ENCODE measurements at regions not wholly inside any gene's neighbourhood (a gene's known extent, or its start where the extent isn't known, plus 50 kb on each side); places are given as distances from the start of the nearest gene placed in this dataset.

DNA sequence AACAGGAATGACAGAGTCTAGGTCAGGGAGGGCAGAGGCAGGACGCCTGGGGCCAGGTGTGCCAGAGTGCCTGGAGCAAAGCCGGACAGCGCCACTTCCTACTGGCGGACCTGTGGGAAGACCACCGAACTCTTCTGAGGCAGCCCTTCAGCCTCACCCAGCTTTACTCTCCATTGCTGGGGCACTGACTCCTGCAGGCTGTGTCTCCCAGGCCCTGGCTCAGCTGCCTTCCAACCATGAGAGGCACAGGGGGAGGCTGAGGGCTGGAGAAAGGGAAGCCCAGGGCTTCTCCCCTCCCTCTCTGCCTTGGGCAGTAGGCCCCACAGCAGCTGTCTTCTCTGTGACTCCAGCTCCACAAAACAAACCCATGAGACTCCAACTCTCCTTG lies 139.6 kb upstream of the UNC5B start:
- DNase-seq, result no peak

DNA sequence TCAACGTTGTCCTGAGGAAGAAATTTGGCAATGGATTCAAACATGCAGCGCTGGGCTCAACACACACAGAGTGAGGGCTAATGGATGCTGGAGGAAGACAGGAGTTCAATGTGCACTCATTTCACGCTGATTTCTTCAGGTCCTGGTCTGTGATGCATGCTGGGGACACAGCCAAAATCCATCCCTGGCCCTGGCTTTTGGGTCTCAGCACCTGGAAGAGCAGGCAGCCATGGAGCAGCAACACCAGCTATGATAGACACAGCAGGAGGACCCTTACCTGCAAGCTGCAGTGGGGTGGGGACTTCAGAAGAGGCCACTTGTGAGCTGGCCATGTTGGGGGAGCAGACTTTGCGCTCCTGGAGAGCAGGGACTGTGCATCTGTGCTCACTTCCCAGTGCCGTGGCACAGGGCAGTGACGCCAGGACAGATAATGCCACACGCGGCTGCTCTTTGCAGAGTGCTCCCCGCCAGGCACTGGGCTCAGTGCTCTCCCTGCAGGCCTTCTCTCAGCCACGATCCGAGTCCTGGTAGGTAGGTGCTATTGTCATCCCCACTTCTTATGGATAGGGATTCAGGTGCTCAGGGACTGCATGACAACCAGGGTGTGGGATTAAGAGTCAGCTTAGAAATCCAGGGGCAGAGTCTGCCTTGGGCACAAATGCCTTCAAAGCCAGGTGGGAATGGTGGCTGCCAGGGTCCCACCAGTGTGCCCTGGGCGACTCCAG lies 138.8 kb upstream of the UNC5B start:
- DNase-seq, result no peak

DNA sequence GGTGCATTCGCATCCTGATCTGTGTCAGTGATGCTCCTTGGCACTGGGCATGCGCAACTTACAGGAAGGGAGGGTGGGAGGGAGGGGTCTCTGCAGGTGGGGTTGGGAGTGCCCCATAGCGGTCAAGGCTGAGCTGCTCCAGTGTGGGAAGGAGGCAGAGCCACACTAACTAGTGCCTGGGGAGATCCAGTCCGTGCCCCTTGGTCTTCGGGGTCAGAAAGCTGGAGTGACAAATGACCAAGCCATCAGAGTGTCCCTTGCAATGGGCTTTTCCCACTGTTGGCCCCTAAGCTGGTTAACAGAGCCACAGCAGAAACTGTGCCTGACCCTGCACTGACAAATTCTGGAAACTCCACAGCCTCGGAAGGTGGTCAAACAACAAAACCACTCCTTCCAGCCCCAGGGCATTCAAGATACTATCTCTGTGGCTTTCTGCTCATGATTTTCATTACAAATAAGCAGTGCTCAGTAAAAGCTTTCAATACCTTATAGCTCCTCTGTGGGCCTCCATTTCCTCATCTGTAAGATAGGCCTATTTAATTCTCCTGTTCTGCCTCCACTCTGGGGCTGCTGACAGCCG lies 138.1 kb upstream of the UNC5B start:
- DNase-seq, result no peak

DNA sequence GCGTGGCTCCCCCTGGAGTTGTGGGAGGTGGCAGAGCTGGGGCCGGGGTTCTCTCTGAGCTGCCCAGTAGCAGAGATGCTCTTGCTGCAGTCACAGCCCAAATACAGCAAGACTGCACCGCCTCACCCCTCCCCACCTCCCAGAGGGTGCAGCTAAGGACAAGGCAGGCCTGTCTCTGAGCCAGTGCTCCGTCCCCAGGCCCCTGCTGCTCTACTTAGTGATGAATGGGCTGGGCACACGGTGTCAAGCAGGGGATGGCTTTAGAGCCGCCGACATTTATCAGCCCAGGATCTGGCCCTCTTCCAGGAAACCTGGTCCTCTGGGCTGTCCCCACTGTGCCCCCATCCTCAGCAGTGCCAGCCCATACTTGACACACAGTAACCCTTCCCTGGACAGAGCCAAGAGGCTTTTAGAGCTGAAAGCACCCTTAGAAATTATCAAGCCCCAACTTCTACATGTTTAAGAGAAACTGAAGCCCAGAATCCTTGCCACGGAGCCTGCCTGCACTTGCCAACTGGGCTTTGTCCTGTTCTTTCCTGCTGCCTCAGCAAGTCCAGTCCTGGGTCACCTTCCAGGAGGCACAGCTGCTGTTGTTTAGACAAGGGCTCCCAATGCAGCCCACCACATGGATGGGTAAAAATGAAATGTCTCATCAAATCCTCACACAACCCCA lies 137.1 kb upstream of the UNC5B start:
- DNase-seq, result no peak

DNA sequence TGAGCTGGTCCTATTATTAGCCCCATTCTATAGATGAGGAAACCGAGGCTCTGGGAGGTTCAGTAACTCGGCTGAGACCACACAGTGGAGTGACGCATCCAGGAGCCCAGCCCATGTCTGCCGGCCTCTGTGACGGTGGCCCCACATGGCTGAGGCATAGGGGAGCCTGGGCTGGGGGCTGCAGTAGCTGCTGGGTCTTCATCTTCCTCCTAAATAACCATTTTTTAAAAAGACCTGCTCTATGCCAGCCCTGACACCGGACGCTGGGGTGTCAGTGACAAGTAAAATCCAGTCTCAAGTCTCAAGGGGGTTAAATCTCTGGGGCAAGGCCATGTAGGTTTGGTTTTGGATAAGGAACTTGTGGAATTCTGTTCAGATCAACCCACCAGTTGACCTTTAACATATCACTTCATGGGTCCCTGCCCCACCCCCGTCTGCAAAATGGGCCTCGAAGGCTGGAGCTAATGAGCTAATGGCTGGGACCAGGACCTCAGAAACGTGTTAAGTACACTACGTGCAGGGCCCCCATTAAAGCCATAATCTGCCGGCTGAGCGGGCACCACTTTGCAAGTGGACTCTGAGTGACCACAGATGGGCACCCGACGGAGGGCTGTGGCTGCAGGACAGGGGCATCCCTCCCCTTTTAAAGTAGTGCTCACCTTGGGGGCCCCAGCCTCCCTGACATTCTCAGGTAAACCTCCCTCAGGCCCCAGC lies 136.5 kb upstream of the UNC5B start:
- no peak for DNase-seq

DNA sequence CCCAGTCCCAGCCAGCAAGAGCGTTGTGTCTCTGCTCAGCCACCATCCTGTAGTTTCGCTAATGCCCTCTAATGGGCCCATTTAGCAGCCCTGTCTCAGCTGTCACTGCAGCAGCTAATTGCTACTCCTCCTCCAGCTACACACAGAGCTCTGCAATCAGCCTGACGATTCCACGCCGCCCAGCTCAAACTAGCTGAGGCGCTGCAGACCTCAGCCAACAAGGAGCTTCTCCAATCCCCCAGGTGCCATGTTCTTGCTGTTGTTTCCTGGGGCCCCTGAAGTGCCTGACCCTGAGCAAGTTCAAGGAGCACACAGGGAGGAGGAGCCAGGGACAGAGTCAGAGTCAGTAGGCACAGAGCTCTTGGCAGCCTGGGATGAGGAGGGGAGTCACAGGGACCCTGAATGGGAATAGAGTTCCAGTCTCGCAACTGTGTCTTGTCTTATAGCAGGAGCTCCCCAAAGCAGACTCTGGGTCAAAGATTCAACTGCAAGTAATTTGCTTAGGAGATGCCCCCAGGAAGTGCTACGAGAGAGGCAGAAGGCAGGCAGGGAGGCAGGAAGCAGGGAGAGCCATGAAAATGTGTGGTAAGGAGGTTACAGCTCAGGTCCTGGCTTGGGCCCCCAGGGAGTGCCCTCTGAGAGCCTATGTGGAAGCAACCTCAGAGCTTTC lies 135.8 kb upstream of the UNC5B start:
- peak; percentile 88 for DNase-seq

DNA sequence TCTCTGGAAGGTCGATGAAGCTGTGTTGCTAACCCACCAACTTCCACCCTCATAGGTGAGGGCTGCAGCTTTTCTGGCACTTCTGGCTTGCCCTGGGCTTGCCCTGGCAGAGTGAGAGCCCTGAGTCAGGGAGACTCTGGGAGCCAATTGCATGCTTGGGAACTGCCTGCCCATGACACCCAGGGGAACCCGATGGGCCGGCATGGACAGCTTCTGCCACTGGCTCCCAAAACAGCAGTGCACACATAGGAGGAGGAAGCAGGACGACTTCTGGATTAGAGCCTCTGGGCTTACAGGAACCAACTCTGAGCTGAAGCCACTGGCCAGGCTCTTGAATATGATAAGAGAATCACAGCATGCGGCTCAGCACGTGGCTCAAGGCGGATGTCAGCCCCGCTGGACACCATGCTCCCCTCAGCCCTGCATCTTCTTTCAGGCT lies 135.2 kb upstream of the UNC5B start:
- no peak for DNase-seq

DNA sequence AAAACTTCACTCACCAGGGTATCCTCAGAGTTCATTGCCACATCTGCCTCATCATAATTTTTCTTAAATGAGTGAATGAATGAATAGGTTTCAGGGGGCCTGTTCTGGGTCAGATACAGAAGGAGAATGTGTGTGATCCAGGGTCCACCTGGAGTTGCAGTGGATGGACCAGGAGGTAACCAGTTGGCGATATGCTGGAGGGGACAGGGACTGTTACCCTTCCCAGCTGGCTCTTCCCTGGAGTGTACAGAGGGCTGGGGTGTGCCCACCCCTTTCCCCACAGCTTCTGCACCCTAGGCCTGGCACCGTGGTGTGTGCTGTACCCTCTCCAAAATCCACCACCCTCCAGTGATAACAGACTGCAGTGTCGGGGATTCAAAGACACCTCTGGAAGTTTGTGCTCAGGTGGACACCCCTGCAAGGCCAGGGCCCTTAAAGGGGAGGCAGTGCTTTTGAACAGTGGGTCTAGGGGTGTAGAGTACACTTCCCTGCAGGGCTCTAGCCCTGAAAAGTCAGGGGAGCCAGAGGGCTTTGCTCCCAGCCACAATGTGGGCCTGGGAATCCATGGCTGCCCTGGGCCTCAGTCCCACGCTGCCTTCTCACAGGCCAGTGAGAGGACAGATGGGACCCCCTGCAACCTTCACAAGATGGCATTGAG lies 134.4 kb upstream of the UNC5B start:
- DNase-seq, result no peak

DNA sequence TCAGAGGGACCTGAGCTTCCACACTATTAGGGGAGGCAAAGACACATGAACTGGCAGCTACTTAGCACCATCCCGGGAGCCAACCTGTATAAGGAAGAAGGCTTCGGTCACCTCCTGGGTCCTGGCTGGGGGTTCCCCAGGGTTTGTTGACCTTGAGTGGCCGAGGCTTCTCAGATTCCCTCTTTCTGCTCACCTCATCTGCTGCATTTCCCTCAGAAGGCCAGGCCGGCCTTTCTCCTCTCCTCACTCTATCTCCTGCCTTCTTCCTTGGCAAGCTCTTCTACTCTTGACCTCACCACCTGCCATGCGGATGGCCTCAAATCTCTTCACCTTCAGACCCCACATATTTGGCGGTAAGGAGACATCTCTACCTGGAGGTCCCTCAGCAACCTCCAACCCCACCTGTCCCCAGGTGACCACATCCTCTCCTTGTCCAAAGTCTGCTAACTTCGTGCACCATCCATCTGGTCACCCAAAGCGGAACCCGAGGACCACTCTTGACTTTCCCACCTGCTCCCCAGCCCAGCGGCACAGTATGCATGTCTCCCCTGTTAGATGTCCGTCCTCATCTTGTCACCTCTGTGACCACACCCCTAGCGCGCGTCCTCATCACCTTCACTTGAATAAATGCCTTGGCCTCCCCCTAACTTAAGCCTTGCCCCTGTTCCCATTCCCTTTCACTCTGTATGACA lies 133.8 kb upstream of the UNC5B start:
- DNase-seq, result no peak

DNA sequence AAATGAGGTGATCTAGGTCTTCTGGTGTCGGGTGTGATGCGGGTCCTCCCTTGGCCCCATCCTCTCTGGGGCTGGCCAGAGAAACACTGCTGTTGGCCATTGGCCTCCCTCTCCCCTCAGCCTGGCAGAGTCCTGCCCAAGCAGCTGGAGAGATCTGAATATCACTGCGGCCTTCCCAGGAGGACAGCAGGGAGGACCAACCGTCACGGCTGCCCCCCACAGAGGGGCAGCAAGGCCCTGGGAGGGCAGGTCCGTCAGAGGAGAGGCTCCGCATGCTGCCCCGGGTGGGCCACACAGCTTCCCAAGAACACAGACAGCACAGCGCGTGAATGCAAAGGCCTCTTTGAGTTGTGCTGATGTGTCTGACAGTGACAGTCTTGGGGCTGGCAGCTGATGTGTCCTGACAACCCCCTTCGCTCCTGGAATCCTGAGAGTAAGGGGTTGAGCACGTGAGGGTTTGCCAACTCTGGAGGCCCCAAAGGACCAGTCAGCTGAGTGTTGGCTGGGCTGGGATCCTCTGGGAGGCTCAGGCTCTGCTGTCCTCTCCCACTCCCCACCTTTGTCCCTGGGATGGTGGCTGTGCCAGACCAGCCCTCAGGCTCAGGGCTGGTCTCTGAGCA lies 132.5 kb upstream of the UNC5B start:
- DNase-seq, result no peak

DNA sequence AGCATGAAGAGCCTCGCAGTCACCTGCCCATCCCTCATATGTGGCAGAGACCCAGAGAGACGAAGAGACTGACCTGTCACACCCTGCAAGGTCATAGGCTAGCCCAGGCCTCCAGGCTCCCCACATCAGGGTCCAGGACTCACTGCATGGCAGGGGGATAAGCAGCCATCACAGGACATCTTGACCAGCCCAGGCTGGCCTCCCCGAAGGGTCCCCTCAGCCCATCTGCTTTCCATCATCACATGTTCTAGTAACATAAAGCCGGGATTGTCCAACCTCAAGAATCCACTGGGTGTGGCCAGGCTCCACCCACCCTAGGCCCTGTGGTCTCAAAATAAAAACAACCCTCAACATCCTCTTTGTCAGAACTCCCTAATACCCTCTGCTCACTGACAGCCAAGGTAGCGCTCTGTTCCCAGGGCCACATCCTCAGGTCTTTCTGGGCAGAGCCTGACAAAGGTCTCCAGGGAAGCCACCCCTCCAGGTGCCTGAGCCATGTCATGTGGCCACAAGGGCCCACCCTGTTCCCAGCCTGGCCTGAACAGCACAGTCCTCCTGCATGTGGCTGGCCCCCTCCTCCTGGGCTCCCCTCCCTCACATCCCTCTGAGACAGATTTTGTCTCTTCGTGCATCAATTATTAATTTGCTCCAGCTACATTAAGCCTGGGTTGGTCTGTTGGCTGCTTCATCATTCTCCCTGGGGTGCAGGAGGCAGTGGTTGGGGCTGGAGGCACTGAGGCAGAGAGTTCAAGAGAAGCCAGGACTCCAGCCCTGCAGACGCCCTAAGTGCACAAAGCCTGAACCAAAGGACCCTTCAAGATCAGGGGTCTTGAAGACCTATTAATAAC lies 131.8 kb upstream of the UNC5B start:
- no peak for DNase-seq

DNA sequence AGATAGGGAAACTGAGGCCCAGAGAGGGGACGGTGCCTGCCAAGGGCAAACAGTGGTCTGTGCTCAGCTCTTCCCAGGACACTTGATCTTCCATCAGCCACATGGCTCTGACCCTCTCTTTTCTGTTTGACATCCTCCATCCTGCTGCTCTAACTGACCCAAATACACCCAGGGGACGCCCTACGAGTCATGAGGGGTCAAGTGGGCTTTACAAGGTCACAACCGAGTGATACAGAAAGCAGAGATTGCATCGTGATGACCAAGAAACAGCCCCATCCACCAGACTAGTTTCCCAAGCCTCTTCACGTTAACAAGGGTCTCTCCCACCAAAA lies 131.2 kb upstream of the UNC5B start:
- no peak for DNase-seq

DNA sequence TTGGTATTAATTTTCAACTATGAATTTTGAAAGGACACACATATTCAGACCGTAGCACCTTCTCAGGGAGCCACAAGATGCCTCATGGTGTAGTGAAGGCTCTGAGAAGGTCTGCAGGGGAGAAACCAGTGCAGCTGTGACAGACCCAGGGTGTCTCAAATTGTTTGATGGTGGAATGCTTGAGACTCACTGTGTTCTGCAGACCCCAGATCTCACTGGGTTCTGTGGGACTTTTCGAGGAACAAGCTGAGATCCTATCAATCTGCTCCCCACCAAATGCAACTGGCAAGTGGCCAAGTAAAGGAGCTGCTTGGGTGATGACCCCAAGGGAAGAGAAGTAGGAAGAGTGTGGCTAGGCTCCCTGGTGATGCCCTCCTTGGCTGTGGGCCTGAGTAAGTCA lies 130.5 kb upstream of the UNC5B start:
- DNase-seq, result no peak

DNA sequence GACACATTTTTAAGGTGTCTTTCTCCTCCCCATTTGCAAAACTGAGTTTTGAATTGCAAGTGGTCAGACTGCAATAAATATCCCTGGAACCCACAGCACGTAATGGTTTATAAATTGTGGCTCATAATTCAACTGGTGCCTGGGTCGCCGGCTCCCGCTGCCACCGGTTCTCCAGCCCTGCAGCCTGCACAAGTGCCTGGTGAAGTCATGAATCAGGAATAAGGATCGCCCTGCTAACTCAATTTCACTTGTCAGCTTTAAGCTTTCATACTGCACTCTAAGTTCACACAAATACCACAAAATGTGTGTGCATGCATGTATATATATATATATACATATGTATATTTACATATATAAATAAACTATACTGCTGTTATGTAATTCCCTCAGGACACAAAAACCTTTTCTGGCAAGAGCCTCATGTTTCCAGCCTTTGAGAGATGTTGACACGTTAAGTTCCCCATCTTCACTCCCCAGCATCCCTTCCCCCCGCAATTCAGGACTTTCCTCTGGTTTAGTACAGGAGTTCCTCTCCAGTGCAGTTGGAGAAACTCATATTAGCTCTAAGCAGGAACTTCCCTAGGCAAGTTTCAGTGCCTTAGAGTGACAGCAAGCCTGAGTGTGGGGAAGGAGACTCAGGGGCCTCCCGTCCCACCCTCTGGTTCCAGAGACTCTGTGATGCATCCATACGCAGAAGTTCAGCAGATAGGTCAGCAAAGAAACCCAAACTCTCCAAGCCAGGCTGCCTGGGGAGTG lies 129.2 kb upstream of the UNC5B start:
- no peak for DNase-seq

DNA sequence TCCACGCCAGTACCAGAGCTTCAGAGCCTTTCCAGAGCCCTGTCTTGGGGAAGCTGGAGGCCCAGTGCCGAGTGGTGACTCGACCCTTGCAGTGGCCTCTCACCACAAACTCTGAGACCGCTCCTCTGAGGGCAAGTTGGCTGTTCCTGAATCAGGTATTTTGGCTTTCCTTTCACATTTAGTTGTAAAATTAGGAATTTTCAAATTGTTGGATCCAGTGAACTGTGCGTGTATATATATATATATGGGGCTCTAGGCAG lies 128.7 kb upstream of the UNC5B start:
- no peak for DNase-seq

DNA sequence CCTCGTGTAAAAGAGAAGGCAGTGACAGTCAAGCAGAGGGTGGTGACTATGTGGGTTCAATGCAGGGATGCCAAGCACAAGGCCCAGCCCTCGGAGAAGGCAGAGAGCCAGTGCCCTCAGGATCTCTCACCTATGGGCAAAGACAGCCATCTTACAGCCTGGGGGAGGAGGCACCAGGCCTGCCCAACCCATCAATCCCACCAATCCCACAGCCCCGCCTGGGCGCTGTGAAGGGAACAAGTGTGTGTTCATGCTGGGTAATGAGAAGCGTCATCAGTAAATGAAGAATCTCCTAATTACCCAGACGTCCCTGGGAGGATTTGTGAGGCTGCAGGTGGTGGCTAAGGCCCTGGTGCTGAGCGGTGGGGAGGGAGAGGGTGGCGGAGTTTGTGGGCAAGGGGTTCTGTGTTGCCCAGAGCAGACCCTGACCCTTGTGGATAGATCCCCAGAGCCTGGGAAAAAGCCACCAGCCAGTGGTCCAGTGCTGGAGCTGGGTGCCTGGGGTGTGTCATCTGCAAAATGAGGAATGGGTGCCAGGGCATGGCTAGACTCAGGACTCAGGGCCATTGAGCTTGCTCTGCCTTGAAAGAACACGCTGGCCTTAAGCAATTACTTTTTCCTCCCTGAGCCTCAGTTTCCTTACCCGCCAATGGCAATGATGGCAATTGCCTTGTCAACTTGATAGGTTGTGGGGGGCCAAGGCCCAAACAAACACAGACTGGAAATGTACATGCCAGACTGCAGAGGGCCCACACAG lies 128.1 kb upstream of the UNC5B start:
- peak; percentile 61 for DNase-seq

DNA sequence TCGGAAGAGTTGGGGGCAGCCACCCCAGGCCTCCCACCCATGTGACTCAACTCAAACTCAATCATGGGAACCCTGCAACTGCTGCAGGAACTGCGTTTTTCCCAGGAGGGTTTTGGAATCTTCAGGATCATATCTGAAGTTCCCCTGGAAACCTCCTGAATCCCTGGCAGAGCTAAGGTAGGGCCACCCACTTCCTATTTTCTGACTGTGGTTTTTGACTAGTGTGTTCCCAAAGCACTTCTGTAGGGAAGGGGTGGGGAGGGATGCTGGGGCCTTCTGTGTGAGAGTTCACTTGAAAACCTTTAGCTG lies 127.6 kb upstream of the UNC5B start:
- no peak for DNase-seq

DNA sequence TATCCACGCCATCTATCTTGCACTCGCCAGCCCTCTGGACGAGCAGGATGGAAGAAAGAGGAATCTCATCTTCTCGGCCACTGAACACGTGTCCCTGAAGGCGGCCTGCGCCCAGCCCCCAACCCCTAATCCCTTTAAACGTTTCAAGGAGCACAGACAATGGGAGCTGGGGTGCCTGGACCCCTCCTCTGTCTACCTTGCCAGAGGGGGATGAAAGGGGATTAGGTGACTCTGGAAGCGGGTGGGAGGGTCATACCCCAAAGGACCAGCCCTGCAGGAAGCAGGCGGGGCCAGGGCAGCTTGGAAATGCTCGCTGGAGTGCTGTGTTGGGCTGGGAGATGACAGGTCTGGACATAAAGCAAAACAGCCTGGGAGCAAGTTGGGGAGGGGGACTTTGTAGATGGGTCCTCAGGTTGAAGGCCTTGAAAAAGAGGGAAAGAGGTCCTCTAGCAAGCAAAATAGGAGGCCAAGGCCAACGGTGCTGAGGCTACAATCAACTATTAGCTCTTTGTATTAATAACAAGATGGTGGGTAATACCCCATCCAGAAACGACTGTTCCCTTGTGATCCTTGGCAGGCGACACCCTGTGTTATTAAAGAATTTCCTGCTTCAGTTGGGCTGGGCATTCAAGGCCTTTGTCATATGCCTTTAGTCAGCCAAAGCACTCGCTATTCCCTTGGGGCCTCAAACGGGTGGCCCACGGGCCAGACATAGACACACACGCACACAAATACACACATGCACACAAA lies 126.5 kb upstream of the UNC5B start:
- peak; percentile 49 for DNase-seq
